GM19239 (cell line): ENCODE measurements at regions not wholly inside any gene's neighbourhood (a gene's known extent, or its start where the extent isn't known, plus 50 kb on each side); places are given as distances from the start of the nearest gene placed in this dataset.

Source experiments
- DNase-seq: peaks from one replicate; pipeline ENCODE4 v3.0.0; 2011; ENCODE audit warnings: low spot score; ENCODE audit not compliant: insufficient read length
- FAIRE-seq: peaks from 2 replicates; lab custom pipeline; 2011; peaks lifted over from hg19 to GRCh38; lab: Jason Lieb, UNC

DNA sequence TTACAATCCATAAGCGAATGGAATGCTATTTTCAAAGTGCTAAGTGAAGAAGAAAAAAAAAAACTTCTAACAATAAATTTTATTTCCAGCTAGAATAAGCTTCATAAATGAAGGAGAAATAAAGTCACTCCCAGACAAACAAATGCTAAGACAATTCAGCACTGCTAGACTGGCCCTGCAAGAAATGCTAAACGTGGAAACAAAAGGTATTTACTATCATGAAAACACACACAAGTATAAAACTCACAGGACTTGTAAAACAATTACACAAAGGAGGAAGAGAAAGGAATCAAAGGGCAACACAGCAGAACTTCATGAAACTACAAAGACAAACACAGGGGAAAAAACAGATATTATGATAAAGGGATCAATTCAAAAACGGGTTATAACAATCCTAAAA is 85.8 kb upstream of the NELL2 start:
- FAIRE-seq: no peak
- no peak for DNase-seq

DNA sequence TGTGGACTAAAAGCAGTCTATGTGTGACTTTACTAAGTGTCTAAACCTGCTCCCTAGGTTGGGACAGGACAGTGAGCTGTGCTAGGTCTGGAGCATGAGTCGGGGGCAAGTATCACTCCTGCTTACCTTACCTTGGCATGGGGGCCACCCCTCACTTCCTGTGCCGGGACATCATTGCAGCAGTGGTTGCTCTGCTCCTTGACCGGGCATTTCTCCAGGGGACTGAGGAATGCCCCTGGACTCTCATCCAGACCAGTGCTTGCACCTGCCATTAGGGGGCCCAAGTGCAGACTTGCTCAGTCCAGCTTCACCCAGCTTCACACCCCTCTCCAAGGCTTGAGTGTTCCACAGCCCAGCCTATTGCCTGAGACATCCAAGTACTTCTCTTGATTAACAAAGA is 84.7 kb upstream of the NELL2 start:
- DNase-seq: no peak
- FAIRE-seq: no peak

DNA sequence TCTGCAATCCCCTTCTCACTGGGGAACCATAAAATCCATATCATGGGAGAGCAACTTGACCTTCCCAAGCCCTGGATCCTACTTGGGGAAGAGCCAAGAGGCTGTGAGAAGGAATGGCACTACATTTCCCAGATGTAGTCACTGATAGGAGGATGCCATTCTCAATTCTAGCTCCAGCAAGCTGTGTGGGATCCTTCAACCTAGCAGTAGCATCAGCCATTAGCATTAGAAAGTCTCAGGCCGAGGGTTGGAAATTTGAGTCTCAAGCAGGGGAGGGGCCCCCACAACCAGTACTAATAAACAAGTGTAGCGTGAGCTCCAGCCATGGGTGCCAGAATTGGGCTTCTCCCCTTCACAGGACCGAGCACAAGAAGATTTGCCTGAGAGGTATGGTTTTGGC is 84.3 kb upstream of the NELL2 start:
- no peak for FAIRE-seq
- DNase-seq: no peak

DNA sequence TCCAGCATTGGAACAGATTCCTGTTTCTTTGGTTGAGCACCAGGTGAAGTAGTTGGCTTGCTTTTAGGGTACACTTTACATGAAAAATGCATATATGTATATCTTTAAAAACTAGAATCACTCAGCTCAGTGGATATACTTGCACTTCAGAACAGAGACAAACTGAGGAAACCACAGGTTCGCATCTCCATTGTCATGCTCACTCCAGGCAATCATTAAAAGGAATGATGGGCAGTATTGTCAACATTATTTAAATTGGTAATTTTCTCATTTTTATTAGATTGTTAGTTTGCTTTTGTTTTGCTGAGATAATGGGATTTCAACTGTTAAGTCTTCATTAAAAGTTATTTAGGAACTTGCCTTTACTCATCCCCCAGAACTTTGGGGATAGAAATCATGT is 71.0 kb upstream of the NELL2 start:
- FAIRE-seq (no peak), DNase-seq (no peak)

DNA sequence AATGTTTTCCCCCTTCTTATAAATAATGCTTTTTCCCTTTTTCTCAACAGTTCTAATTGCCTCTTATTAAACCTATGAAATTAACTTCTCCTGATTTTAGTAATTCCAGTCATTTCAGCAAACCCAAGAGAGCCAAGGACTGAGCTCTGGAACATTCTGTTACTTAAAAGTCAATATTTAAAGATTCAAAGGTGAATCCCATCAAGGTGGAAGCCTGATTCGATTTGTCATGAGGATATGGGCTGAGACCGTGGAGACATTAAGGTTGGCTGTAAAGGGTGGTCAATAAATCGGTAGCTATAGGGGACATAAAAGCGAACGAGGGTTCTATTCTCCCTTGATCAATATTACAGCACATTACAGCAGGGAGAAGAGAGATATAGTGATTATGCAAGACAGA is 66.6 kb upstream of the NELL2 start:
- no peak for DNase-seq
- FAIRE-seq: no peak

DNA sequence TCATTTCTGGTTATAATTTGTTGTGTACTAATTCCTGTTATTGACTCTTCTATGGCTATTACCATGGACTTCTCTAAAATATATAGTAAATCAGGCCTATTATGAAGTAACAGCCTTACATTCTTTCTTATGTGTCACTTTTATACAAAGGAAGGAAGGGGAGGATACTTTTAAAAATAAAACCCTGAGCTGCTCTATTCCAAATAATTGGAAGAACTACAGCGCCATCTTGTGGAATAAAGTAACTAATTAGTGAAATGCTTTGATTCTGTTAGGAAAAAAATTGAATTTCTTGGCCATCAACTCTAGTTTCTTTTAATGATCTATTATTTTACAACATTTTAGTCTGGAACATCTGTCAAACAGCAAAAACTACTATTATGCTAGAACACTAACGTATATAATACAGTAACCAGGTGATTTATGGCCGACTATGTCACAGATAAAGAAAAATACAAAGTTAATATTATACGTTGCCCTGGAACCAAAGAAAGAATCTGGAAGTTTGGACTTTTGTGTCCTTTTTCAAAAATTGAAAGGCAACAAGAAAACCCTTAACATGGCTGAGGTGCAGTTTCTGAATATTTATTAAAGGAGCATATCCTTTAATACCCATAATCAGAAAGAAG is 55.0 kb upstream of the NELL2 start:
- DNase-seq (no peak), FAIRE-seq (peak; percentile 65)

DNA sequence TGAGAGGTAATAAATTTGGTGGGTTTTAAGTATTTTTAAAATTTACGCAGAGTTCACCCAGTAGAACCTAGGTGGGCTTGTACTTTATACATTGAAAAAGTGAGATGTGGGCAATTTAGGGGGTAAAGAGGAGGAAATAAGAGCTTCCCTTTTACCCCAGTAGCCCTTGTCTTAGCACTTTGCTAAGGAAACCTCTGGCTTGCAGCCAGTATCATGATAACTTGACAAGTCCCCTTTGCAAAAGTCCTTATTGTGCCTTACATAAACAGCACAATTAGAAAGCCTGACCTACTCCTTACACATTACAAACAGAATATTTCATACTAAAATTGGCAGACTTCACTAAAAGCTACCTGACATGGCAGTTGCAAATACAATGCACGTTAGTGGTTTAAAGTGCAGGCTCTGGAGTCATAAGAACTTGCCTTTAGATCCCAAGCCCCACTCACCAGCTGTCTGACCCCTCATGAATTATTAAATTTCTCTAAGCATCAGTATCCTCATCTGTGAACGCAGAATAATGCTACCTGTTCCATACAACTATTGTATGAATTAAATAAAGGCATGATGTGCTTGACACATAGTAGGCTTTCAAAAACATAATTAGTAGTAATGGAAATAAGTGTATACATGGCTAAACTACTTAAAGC is 53.2 kb upstream of the NELL2 start:
- FAIRE-seq (no peak), DNase-seq (no peak)
